ENCODE measurements at regions not wholly inside any gene's neighbourhood (a gene's known extent, or its start where the extent isn't known, plus 50 kb on each side); places are given as distances from the start of the nearest gene placed in this dataset.

- no peak overlapping the region for H3K4me3 ChIP-seq (ENCODE audit: low read depth in 2 of 2, low read length in 1 of 2)
These were observed 66.4 kb upstream of the UGT2B15 start for GRCh38 chr4:68736813-68737212.

More at GRCh38 chr4:68736813-68737212, 66.4 kb upstream of the UGT2B15 start:
- H3K27me3 ChIP-seq (ENCODE audit: insufficient read depth) = no peaks in the 10 kb centered on the region; the same call in 1 of the 2 replicates
- DNase-seq = no peak
- H3K79me2 ChIP-seq (ENCODE audit: insufficient read depth) = no peaks in the 10 kb centered on the region
- H3K4me1 ChIP-seq (ENCODE audit: control insufficient read depth in 1 of 2, insufficient read depth in 2 of 2, low read depth in 1 of 2, low read length in 1 of 2) = no peaks in the 10 kb centered on the region
- 9% methylated on average over 1 of the region's 1 CpG for WGBS (ENCODE audit: low lambda C conversion rate)
- no peak overlapping the region for H3K27ac ChIP-seq (ENCODE audit: low read depth in 2 of 2, low read length in 1 of 2)
- H3K9me3 ChIP-seq = no peaks in the 10 kb centered on the region
- TF ChIP-seq NRF1 (IDR thresholded peaks at IDR 0.05; ENCODE audit: low read depth, low read length) (no peak), TAF1 (IDR thresholded peaks at IDR 0.05; ENCODE audit: borderline replicate concordance, low read depth, low read length) (no peak), MXI1 (IDR thresholded peaks at IDR 0.05; ENCODE audit: low read depth, low read length) (no peak), GATA2 (CRISPR knock-in tag; IDR thresholded peaks at IDR 0.05) (no peak), ZBTB33 (IDR thresholded peaks at IDR 0.05; ENCODE audit: borderline replicate concordance, low read depth) (no peak), EP300 (IDR thresholded peaks at IDR 0.05; ENCODE audit: borderline replicate concordance in 1 of 2, low read depth in 1 of 2, low read length in 1 of 2) (no peak), REST (IDR thresholded peaks at IDR 0.05; ENCODE audit: low read depth, low read length) (no peak), ELF1 (IDR thresholded peaks at IDR 0.05) (no peak), SIN3A (IDR thresholded peaks at IDR 0.05; ENCODE audit: borderline replicate concordance, low read depth, low read length) (no peak), JUND (IDR thresholded peaks at IDR 0.05) (no peak), USF2 (IDR thresholded peaks at IDR 0.05; ENCODE audit: borderline replicate concordance, low read depth, low read length) (no peak), RXRA (IDR thresholded peaks at IDR 0.05; ENCODE audit: borderline replicate concordance, low read depth) (no peak), RAD21 (IDR thresholded peaks at IDR 0.05; ENCODE audit: low read length) (no peak), TCF12 (IDR thresholded peaks at IDR 0.05) (no peak), IRF3 (IDR thresholded peaks at IDR 0.05; ENCODE audit: low read depth, low read length) (no peak), FOXJ3 (CRISPR knock-in tag; IDR thresholded peaks at IDR 0.05) (no peak), POLR2AphosphoS5 (IDR thresholded peaks at IDR 0.05; ENCODE audit: low read depth, low read length) (no peak)
- no peak overlapping the region for H2AFZ ChIP-seq (ENCODE audit: low read depth)
- no peaks in the 10 kb centered on the region for H4K20me1 ChIP-seq (ENCODE audit: insufficient read depth)
- H3K4me2 ChIP-seq = no peak overlapping the region
- no peaks in the 10 kb centered on the region for H3K36me3 ChIP-seq (replicated peaks in 1 of 2; ENCODE audit: control insufficient read depth in 1 of 2, insufficient read depth in 2 of 2, low read length in 1 of 2)
- CTCF ChIA-PET = no interaction called here
- H3F3A ChIP-seq (replicated peaks; ENCODE audit: insufficient read depth) = no peaks in the 10 kb centered on the region
- POLR2A ChIA-PET = no interaction called here
- H3K9me2 ChIP-seq = no peaks in the 10 kb centered on the region
- no peak overlapping the region for H3K9ac ChIP-seq
